ENCODE measurements at regions not wholly inside any gene's neighbourhood (a gene's known extent, or its start where the extent isn't known, plus 50 kb on each side); places are given as distances from the start of the nearest gene placed in this dataset.
"Not testable (repeated sequence)": the region's sequence is repeated elsewhere in the genome, so short reads cannot be mapped to it uniquely, and the experiment has no call there.

DNA sequence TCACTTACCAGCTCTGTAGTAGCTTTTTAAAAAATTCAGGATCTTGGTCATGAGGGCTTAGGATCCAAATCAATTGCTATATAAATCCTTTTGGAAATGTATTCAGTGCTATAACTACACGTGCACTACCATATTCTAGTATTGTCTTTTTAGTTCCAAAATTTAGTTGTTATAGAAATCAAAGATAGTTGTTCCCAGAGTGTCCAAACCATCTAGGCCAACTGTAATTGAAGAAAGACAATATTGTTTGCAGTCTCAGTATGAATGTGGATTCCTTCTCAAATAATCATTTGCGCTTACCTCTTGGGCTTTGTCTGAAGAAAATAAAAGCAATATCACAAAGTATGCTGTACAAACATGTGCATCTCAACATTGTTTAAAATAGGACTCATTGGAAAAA, 184.1 kb upstream of the EDNRB start:
- Mint-ChIP-seq H3K36me3 (ENCODE audit: low read depth) (no peaks in the 10 kb centered on the region), H3K9me3 (no peaks in the 10 kb centered on the region), H3K4me3 (no peak overlapping the region), H3K27ac (no peak overlapping the region), H3K27me3 (peaks cover 6% of the 10 kb centered on the region), H3K4me1 (ENCODE audit: low read depth) (no peaks in the 10 kb centered on the region)
- no peak for DNase-seq

DNA sequence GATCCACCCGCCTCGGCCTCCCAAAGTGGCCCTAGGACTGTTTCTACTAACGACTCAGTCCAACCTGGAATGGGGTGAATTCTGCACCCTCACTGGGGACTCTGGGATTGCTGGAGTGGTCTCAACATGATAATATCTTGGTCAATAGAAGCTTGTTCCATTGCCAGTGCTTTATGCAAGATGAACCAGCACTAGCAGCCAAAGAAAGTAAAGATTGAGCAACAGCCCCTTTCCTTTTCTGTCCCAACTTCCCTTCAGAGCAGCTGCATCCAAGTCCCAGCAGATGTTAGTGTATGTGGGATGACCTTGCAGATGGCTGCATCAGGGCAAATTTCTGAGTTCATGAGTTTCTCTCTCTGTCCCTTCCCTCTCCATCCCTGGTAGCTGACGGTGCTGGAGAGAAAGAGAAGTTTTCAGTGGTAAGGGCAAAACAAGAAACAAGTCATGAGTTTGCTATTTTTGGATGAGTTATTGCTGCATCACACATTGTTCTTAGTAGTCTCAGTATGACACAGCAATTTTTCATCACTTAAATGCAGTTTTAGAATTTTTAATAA, 183.6 kb upstream of the EDNRB start:
- Mint-ChIP-seq H3K4me1 (ENCODE audit: low read depth) (no peaks in the 10 kb centered on the region), H3K27me3 (peaks cover 9% of the 10 kb centered on the region), H3K27ac (no peak overlapping the region), H3K36me3 (ENCODE audit: low read depth) (no peaks in the 10 kb centered on the region), H3K9me3 (no peaks in the 10 kb centered on the region), H3K4me3 (no peak overlapping the region)
- no peak for DNase-seq

- no peak overlapping the region for H3K27ac Mint-ChIP-seq
- no peaks in the 10 kb centered on the region for H3K9me3 Mint-ChIP-seq
- H3K4me1 Mint-ChIP-seq (ENCODE audit: low read depth): no peaks in the 10 kb centered on the region
- no peak for DNase-seq
- H3K36me3 Mint-ChIP-seq (ENCODE audit: low read depth): no peaks in the 10 kb centered on the region
- no peak overlapping the region for H3K4me3 Mint-ChIP-seq
- H3K27me3 Mint-ChIP-seq: peaks cover 9% of the 10 kb centered on the region
Measured at GRCh38 chr13:78100486-78100885, 181.9 kb upstream of the EDNRB start.

- no peak for DNase-seq
- Mint-ChIP-seq H3K4me3 (no peak overlapping the region), H3K36me3 (ENCODE audit: low read depth) (no peaks in the 10 kb centered on the region), H3K4me1 (ENCODE audit: low read depth) (no peaks in the 10 kb centered on the region), H3K27me3 (peaks cover 6% of the 10 kb centered on the region), H3K27ac (no peak overlapping the region), H3K9me3 (no peaks in the 10 kb centered on the region)
Measured at GRCh38 chr13:78098249-78098648, 179.6 kb upstream of the EDNRB start.

- Mint-ChIP-seq H3K4me3 (no peak overlapping the region), H3K36me3 (ENCODE audit: low read depth) (no peaks in the 10 kb centered on the region), H3K27ac (no peak overlapping the region), H3K4me1 (ENCODE audit: low read depth) (no peaks in the 10 kb centered on the region), H3K27me3 (peaks cover 6% of the 10 kb centered on the region), H3K9me3 (no peaks in the 10 kb centered on the region)
- no peak for DNase-seq
Measured at GRCh38 chr13:78096221-78096620, 177.6 kb upstream of the EDNRB start.

- Mint-ChIP-seq H3K4me1 (ENCODE audit: low read depth) (peaks cover 4% of the 10 kb centered on the region), H3K27ac (no peak overlapping the region), H3K4me3 (no peak overlapping the region), H3K36me3 (ENCODE audit: low read depth) (no peaks in the 10 kb centered on the region), H3K9me3 (peaks cover under 1% of the 10 kb centered on the region), H3K27me3 (peaks cover 30% of the 10 kb centered on the region)
- DNase-seq: no peak
Measured at GRCh38 chr13:78087966-78088678, 169.5 kb upstream of the EDNRB start.

DNA sequence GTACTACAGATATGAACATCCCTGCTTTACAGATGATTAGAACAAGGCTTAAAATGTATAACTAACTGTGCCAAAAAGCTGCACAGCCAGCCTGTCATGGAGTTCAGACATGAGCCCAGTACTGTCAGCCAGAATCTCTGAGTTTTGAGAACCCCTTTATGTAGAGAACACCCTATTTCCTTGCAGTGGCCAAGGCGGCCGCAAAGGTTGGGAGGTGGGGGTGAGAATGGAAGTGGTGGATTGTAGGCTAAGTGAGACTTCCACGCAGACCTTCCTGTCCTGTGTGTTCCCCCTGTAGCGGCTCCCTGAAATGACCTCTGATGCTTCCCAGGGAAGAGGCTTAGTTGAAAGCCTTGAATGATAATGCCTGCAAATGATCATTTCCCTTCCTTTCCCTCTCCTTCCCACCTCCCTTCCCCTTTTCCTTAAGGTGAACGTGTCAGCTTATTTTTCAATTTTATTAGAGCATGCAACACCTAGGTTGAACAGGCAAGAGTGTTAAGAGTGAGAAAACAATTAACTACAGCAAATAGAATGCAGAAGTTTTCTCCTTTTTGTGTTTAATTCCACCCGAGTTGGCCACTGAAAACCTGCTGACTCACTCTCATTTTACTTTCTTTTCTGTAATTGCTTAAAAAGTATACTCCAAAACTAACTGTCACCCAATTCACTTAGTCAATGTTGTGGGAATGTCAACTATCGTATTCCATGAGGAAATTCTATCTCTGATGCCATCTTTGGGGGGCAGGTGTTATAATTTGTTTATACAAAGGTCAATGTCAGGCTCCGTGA, 167.0 kb upstream of the EDNRB start:
- no peak overlapping the region for H3K27ac Mint-ChIP-seq
- H3K27me3 Mint-ChIP-seq: peaks cover 30% of the 10 kb centered on the region
- H3K4me1 Mint-ChIP-seq (ENCODE audit: low read depth): peaks cover 4% of the 10 kb centered on the region
- DNase-seq: no peak
- H3K4me3 Mint-ChIP-seq: no peak overlapping the region
- H3K9me3 Mint-ChIP-seq: peaks cover 15% of the 10 kb centered on the region
- no peaks in the 10 kb centered on the region for H3K36me3 Mint-ChIP-seq (ENCODE audit: low read depth)

DNA sequence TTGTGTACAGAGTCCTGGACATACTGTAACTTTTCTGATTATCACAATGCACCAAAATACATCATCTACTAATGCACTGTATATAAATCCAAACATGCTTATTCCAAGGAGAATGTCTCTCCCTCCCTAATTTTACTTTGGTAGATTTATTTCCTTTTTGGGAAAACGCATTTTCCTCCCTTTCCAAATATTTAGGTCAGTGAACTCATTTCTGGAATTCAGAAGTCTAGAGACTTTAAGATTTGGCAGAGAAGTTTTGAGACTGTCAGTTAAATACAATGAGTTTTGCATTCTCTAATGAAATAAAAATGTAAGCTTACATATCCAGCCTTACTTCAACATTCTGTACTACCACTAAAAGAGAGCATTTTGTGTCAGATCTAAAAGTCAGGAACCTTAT, 165.8 kb upstream of the EDNRB start:
- H3K9me3 Mint-ChIP-seq: peaks cover 15% of the 10 kb centered on the region
- no peaks in the 10 kb centered on the region for H3K36me3 Mint-ChIP-seq (ENCODE audit: low read depth)
- H3K27ac Mint-ChIP-seq: no peak overlapping the region
- H3K4me1 Mint-ChIP-seq (ENCODE audit: low read depth): peaks cover 4% of the 10 kb centered on the region
- no peak overlapping the region for H3K4me3 Mint-ChIP-seq
- H3K27me3 Mint-ChIP-seq: peaks cover 28% of the 10 kb centered on the region
- DNase-seq: no peak

DNA sequence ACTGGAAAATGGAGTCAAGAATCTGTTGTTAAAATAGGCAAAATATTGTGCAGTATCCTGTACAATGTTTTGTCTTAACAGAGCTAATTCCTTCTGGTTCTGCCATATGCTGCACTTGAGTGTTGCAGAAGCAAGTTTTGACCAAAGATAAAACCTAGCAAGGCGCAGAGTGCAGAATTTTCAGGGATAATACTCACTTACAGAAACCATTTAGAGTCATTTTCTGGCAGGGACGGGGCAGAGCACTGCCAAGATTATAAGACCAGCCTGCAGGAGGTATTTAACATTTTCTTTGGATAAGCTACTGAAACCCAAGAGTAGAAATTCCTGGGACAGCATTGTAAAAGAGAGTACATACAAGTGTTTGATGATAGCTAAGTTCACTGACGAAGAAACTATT, 159.5 kb upstream of the EDNRB start:
- Mint-ChIP-seq H3K27me3 (peaks cover 5% of the 10 kb centered on the region), H3K27ac (no peak overlapping the region)

DNA sequence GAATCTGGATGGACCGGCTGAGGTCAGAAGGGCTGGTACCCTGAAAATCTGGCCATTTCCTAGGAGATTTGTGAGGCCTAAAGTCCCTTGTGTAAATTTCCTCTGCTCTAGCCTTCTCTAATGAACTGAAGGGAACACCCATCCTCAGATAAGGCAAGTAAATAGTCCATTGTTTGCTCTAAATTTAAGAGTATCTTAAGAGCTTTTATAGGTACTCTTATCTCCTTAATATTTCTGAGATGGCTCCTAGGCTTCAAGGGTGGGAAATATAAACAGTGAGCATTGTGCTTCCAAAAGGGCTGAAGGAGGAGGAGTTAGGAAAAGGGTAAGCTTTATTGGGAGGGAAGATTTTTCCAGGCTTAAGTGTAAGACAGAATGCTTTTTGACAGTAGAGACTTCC, 148.7 kb upstream of the EDNRB start:
- Mint-ChIP-seq H3K4me3 (no peak overlapping the region), H3K9me3 (peaks cover 2% of the 10 kb centered on the region), H3K4me1 (ENCODE audit: low read depth) (no peaks in the 10 kb centered on the region), H3K36me3 (ENCODE audit: low read depth) (no peaks in the 10 kb centered on the region), H3K27ac (no peak overlapping the region), H3K27me3 (no peaks in the 10 kb centered on the region)
- DNase-seq: no peak

More for the DNA sequence above, 159.5 kb upstream of the EDNRB start:
- Mint-ChIP-seq H3K36me3 (ENCODE audit: low read depth) (no peaks in the 10 kb centered on the region), H3K4me3 (no peak overlapping the region), H3K9me3 (peaks cover 15% of the 10 kb centered on the region), H3K4me1 (ENCODE audit: low read depth) (no peaks in the 10 kb centered on the region)
- DNase-seq: no peak

DNA sequence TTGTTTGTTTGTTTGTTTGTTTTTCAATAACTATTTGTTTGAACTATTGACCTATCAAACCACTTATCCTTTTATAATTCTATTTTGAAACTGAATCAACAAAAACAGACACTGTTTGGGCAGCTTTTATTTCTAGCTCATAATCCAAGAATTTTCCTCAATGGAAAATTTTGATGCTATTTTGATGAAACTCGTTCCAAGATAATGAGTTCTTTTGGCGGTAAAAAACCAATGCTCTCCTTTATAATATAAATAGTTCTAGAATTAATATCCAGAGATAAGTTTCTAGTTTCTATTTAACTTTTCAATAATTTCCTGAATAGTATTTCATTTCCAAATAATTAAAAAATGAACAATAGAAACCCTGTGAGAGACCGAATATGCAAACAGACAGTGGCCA, 146.5 kb upstream of the EDNRB start:
- Mint-ChIP-seq H3K4me1 (ENCODE audit: low read depth) (no peaks in the 10 kb centered on the region), H3K4me3 (no peak overlapping the region), H3K36me3 (ENCODE audit: low read depth) (no peaks in the 10 kb centered on the region), H3K9me3 (peaks cover 2% of the 10 kb centered on the region), H3K27me3 (no peaks in the 10 kb centered on the region), H3K27ac (no peak overlapping the region)
- DNase-seq: no peak

DNA sequence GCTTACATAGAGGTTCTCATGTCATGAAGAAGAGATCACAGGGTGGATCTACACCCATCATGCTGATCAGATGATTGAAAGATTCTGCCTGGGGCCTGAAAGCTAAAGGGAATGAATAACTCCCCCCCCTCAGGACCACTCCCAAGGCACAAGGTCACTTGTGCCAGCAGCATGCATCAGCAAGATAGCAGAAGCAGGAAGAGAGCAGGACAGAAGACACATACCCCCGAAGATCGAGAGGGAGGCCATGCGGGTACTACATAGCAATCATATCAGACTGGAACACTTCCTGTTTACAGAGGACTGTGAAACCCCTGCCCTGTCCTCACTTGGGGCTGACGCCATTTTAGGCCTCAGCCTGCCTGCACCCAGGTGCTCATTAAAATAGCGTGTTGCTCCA, 143.2 kb upstream of the EDNRB start:
- Mint-ChIP-seq H3K9me3 (peaks cover 2% of the 10 kb centered on the region), H3K4me1 (ENCODE audit: low read depth) (no peaks in the 10 kb centered on the region), H3K27ac (no peak overlapping the region), H3K27me3 (no peaks in the 10 kb centered on the region), H3K36me3 (ENCODE audit: low read depth) (no peaks in the 10 kb centered on the region), H3K4me3 (no peak overlapping the region)
- DNase-seq: no peak

DNA sequence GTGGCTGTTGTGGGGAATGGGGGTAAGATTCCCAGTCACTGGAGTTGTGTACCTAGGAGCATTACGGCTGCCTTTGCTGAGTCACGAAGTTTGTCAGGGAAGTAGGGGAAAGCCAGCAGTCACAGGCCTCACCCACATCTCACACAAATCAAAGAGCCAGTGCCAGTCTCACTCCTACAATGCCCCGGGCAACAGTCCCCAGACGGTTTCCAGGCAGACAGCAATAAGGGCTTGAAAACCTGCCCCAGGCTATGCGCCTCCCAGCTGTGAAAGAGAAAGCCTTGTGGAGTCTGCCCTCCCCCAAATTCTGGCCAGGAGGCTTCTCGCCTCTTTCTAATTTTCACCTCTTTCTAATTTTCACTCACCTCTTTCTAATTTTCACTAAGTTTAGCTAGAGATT, 142.3 kb upstream of the EDNRB start:
- DNase-seq: no peak
- Mint-ChIP-seq H3K9me3 (peaks cover 10% of the 10 kb centered on the region), H3K27me3 (no peaks in the 10 kb centered on the region), H3K4me3 (no peak overlapping the region), H3K36me3 (ENCODE audit: low read depth) (no peaks in the 10 kb centered on the region), H3K27ac (no peak overlapping the region), H3K4me1 (ENCODE audit: low read depth) (no peaks in the 10 kb centered on the region)

- H3K27me3 Mint-ChIP-seq; H3K27ac Mint-ChIP-seq; H3K36me3 Mint-ChIP-seq (ENCODE audit: low read depth); H3K4me3 Mint-ChIP-seq; DNase-seq; H3K4me1 Mint-ChIP-seq (ENCODE audit: low read depth); H3K9me3 Mint-ChIP-seq: not testable (repeated sequence)
Measured at GRCh38 chr13:78056865-78057264, 138.2 kb upstream of the EDNRB start.

GRCh38 chr13:78054157-78054556, 135.5 kb upstream of the EDNRB start:
- DNase-seq: no peak
- Mint-ChIP-seq H3K36me3 (ENCODE audit: low read depth) (no peaks in the 10 kb centered on the region), H3K27me3 (peaks cover 2% of the 10 kb centered on the region), H3K4me1 (ENCODE audit: low read depth) (no peaks in the 10 kb centered on the region), H3K4me3 (no peak overlapping the region), H3K27ac (no peak overlapping the region), H3K9me3 (peaks cover 8% of the 10 kb centered on the region)

All from activated T-cell treated with anti-CD3 and anti-CD28 coated beads, Interleukin-2, amount 50 U/mL, for 24 hours (primary cell).